ENCODE measurements at regions not wholly inside any gene's neighbourhood (a gene's known extent, or its start where the extent isn't known, plus 50 kb on each side); places are given as distances from the start of the nearest gene placed in this dataset.

- TF ChIP-seq, protein P1, sequence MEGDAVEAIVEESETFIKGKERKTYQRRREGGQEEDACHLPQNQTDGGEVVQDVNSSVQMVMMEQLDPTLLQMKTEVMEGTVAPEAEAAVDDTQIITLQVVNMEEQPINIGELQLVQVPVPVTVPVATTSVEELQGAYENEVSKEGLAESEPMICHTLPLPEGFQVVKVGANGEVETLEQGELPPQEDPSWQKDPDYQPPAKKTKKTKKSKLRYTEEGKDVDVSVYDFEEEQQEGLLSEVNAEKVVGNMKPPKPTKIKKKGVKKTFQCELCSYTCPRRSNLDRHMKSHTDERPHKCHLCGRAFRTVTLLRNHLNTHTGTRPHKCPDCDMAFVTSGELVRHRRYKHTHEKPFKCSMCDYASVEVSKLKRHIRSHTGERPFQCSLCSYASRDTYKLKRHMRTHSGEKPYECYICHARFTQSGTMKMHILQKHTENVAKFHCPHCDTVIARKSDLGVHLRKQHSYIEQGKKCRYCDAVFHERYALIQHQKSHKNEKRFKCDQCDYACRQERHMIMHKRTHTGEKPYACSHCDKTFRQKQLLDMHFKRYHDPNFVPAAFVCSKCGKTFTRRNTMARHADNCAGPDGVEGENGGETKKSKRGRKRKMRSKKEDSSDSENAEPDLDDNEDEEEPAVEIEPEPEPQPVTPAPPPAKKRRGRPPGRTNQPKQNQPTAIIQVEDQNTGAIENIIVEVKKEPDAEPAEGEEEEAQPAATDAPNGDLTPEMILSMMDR (conservative IDR thresholded peaks at IDR 0.05; ENCODE audit: low read depth, low read length): no peak
- no peak overlapping the region for H3K4me3 ChIP-seq (ENCODE audit: low read depth, low read length)
- DNase-seq (ENCODE audit: low read depth): no peak
Observed at GRCh38 chr3:177936721-177937120, 599.5 kb upstream of the KCNMB2 start.

- DNase-seq (ENCODE audit: low read depth): no peak
- no peak overlapping the region for H3K4me3 ChIP-seq (ENCODE audit: low read depth, low read length)
- TF ChIP-seq, protein P1 (conservative IDR thresholded peaks at IDR 0.05; ENCODE audit: low read depth, low read length): no peak
Observed at GRCh38 chr3:177942911-177943310, 593.3 kb upstream of the KCNMB2 start.

DNA sequence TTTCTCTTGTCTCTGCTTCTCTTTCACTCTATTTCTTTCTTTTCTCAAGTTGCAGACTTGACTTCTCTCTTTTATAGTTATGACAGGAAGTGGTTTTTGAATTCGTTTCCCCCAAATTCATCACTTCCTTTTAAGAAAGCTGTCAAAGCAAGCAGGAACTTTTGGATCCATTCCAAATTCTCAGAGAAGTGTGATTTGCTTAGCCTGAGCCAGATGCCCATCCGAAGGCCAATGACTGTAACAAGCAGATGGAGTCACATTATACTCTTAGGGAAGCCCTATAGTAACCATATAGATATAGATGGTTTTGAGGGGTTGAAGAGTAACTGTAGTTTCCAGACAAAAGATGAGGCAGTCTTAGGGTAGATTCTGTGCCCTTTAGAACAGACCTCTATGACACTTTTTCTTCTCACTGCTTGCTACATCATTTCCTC, 592.0 kb upstream of the KCNMB2 start:
- TF ChIP-seq, protein P1 (conservative IDR thresholded peaks at IDR 0.05; ENCODE audit: low read depth, low read length): no peak
- no peak overlapping the region for H3K4me3 ChIP-seq (ENCODE audit: low read depth, low read length)
- DNase-seq (ENCODE audit: low read depth): no peak

DNA sequence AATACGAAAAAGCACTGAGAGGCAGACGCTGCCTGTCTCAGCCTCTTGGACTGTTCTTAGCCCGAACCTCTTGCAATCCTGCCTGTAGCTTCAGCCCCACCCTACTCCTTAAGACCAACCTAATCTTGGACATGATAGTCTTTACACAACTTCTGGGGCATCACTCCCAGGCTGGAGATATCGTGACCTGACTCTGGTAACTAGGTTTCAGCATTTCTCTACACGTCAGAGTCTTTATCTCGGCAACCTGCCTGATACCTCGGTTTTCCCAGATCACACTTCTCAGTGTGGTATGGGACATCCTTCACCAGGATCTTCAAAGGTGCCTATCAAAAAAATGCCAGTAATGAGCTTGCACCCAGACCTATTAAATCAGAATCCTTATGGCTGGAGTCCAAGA, 590.2 kb upstream of the KCNMB2 start:
- TF ChIP-seq, protein P1 (conservative IDR thresholded peaks at IDR 0.05; ENCODE audit: low read depth, low read length): no peak
- DNase-seq (ENCODE audit: low read depth): no peak
- no peak overlapping the region for H3K4me3 ChIP-seq (ENCODE audit: low read depth, low read length)

GRCh38 chr3:177946497-177946896, 589.7 kb upstream of the KCNMB2 start:
- no peak for DNase-seq (ENCODE audit: low read depth)
- no peak overlapping the region for H3K4me3 ChIP-seq (ENCODE audit: low read depth, low read length)
- TF ChIP-seq, protein P1 (conservative IDR thresholded peaks at IDR 0.05; ENCODE audit: low read depth, low read length): no peak

GRCh38 chr3:177946936-177947335, 589.3 kb upstream of the KCNMB2 start:
- TF ChIP-seq, protein P1 (conservative IDR thresholded peaks at IDR 0.05; ENCODE audit: low read depth, low read length): no peak
- peak; percentile 51 for DNase-seq (ENCODE audit: low read depth)
- no peak overlapping the region for H3K4me3 ChIP-seq (ENCODE audit: low read depth, low read length)

DNA sequence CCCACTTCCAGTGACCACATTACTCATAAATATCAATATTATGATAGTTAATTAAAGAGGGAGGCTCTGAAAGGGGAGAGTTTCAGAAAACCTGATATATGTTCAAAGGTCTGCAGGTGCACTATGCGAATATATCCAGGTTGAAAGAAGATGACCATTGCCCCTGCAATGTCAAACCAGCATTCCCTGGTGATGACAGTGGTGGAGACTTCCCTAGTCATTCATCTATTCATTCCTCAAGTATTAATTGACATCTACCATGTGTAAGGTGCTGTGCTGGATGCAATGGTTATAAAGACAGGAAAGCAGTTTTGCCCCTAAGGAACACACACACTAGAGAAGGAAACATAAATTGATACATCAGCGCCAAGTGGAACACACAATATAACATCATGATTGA, 588.3 kb upstream of the KCNMB2 start:
- no peak overlapping the region for H3K4me3 ChIP-seq (ENCODE audit: low read depth, low read length)
- TF ChIP-seq, protein P1 (conservative IDR thresholded peaks at IDR 0.05; ENCODE audit: low read depth, low read length): no peak
- DNase-seq (ENCODE audit: low read depth): no peak

All from choroid plexus epithelial cell (primary cell).